Keratinocyte (primary cell): ENCODE measurements at regions not wholly inside any gene's neighbourhood (a gene's known extent, or its start where the extent isn't known, plus 50 kb on each side); places are given as distances from the start of the nearest gene placed in this dataset.

Experiments
- EZH2 ChIP-seq: IDR thresholded peaks from one replicate; pipeline ENCODE4 v1.6.1; 2012; ENCODE audit warnings: inconsistent platforms, mild to moderate bottlenecking, low read length, moderate library complexity
- TF ChIP-seq, protein P1 (sequence below), 3 experiments: IDR thresholded peaks in 1 of 3; conservative IDR thresholded peaks in 1 of 3; optimal IDR thresholded peaks in 1 of 3; 2 replicates in 2 of 3; 3 replicates in 1 of 3; pipeline versions ENCODE3 to v1.5.1; 2011; ENCODE audit warnings: low read length in 3 of 3, mild to moderate bottlenecking in 3 of 3, moderate library complexity in 2 of 3, control low read depth in 1 of 3, inconsistent platforms in 1 of 3; ENCODE audit not compliant: insufficient read depth in 2 of 3; ENCODE audit errors: extremely low read depth in 1 of 3

DNA sequence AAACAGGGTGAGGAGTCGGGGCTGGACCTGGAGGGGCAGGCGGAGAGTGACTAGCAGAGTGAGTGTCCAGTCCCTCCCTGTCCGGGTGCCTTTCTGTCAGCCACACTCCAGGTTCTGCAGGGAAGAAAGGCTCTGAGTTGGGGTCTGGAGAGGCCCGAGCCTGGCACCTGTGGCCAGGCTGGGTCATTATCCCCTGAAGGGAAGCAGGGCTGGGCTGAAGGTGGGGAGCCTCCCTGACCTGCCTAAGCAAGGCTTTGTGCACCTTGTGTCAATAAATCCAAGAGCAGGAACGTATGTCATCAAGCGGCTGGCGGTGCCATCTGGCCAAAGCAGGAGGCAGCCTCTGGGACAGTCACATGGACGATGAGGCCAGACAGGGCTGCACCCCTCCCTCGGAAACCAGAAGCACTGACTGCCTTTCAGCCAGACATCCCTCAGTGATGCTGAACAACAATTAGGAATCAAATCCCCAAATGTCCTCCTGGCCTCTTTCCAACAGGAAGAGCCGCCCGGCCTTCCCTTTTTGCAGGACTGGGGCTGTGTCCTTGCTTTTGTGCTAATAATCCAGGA lies 73.9 kb upstream of the FGF3 start:
- TF ChIP-seq, protein P1, sequence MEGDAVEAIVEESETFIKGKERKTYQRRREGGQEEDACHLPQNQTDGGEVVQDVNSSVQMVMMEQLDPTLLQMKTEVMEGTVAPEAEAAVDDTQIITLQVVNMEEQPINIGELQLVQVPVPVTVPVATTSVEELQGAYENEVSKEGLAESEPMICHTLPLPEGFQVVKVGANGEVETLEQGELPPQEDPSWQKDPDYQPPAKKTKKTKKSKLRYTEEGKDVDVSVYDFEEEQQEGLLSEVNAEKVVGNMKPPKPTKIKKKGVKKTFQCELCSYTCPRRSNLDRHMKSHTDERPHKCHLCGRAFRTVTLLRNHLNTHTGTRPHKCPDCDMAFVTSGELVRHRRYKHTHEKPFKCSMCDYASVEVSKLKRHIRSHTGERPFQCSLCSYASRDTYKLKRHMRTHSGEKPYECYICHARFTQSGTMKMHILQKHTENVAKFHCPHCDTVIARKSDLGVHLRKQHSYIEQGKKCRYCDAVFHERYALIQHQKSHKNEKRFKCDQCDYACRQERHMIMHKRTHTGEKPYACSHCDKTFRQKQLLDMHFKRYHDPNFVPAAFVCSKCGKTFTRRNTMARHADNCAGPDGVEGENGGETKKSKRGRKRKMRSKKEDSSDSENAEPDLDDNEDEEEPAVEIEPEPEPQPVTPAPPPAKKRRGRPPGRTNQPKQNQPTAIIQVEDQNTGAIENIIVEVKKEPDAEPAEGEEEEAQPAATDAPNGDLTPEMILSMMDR (optimal IDR thresholded peaks at IDR 0.05 in 1 of 3, IDR thresholded peaks at IDR 0.05 in 1 of 3, conservative IDR thresholded peaks at IDR 0.05 in 1 of 3; ENCODE audit: extremely low read depth in 1 of 3, insufficient read depth in 2 of 3, low read length in 3 of 3): no peak
- TF ChIP-seq EZH2: no peak
